ENCODE measurements at regions not wholly inside any gene's neighbourhood (a gene's known extent, or its start where the extent isn't known, plus 50 kb on each side); places are given as distances from the start of the nearest gene placed in this dataset.

GRCh38 chr2:6474161-6475140 is 391.3 kb downstream of the CMPK2 start:
- no peak for DNase-seq (ENCODE audit: low read depth)

GRCh38 chr2:6475155-6475940 is 390.4 kb downstream of the CMPK2 start:
- DNase-seq (ENCODE audit: low read depth) = no peak

GRCh38 chr2:6480514-6480913 is 385.2 kb downstream of the CMPK2 start:
- no peak for DNase-seq (ENCODE audit: low read depth)

- no peak for DNase-seq (ENCODE audit: low read depth)
Measured at GRCh38 chr2:6482256-6482655, 383.5 kb downstream of the CMPK2 start.

GRCh38 chr2:6487765-6488164 is 377.9 kb downstream of the CMPK2 start:
- no peak for DNase-seq (ENCODE audit: low read depth)

- no peak for DNase-seq (ENCODE audit: low read depth)
Measured at GRCh38 chr2:6492573-6492972, 373.1 kb downstream of the CMPK2 start.

- DNase-seq (ENCODE audit: low read depth) = no peak
Measured at GRCh38 chr2:6493266-6493665, 372.4 kb downstream of the CMPK2 start.

DNA sequence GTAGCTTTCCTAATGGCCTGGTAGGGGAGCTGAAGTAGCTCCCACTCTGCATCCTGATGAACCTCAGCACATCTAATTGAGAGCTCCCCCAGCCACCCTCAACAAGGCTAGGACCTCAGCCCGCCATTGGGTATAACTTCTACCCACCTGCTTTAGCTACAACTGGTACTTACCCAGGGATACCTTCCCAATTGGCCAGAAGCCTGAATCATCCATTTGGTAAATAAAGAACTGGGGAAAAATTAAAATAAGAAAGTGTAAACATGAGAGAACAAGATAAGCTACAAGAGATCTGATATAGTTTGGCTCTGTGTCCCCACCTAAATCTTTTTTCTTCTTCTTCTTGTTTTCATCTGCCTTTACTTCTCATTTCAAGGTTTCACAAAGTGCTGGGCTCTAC is 372.0 kb downstream of the CMPK2 start:
- DNase-seq (ENCODE audit: low read depth) = no peak

DNA sequence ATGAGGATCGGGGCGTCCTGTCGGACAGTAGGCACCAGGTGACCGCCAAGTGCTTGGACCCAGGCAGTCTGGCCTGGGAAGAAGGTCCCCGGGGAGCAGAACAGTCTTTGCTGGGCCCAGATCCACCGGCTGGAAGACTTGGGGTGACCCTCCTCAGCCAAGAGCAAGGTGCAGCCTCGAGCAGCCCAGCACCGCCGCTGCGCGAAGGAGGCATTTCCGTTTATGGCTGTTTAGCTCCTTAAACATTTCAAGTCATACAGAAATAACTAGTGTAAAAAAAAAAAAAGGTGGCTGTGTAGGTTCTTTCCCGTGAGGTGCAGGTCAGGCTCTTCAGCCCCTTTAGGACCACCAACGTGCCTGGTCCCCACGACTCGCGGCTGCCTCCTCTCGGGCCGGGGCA is 370.2 kb downstream of the CMPK2 start:
- no peak for DNase-seq (ENCODE audit: low read depth)

DNA sequence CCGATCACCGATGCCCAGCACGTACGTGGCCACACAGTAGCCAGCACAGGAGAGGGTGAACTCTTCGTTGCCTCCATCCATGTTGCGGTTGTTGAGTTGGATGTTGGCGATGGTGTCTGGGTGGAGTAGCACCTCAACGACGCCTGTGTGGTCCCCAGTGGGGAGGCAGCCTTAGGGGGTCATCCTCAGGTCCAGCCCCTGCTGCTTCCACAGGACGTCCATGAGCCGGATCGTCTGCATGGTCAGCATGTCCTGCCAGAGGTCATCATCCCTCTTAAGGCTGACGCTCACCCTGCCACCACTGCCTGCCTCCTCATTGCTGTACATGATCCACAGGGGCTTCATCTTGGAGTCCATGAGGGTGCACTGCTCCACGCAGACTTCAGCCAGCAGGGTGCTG is 369.3 kb downstream of the CMPK2 start:
- DNase-seq (ENCODE audit: low read depth) = no peak

DNA sequence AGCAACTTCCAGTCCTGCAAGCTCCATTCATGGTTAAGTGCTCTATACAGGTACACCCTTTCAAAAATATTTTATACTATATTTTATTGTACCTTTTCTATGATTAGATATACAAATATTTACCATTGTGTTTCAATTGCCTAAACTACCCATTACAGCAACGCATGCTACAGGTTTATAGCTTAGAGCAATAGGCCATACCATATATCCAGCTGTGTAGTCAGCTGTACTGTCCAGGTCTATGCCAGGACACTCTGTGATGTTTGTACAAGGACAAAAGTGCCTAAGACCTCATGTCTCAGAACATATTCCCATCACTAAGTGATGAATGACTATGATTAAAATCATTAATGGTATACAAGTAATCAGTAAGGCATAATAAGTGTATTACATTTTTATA is 368.7 kb downstream of the CMPK2 start:
- no peak for DNase-seq (ENCODE audit: low read depth)

- no peak for DNase-seq (ENCODE audit: low read depth)
Measured at GRCh38 chr2:6498841-6499240, 366.9 kb downstream of the CMPK2 start.

- no peak for DNase-seq (ENCODE audit: low read depth)
Measured at GRCh38 chr2:6499691-6500090, 366.0 kb downstream of the CMPK2 start.

GRCh38 chr2:6506361-6506794 is 359.3 kb downstream of the CMPK2 start:
- no peak for DNase-seq (ENCODE audit: low read depth)

- no peak for DNase-seq (ENCODE audit: low read depth)
Measured at GRCh38 chr2:6506859-6507258, 358.8 kb downstream of the CMPK2 start.

DNA sequence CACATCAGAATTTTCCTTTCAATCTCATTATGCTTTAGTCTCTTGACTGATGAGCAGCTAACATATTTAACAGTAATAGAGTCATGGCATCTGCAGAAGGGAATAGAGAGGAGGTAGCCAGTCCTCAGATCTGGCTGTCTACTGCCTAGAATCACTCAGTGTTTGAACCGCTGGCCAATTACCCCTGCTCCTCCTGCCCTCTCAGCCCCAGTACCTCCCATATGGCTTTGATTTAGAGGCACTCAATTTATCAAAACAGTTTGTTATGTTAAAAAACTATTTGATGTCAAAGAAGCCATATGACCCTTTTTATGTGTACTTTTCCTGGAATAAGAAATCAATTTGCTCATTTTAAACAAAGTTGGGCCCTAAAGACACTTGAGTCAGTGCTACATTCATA is 355.2 kb downstream of the CMPK2 start:
- DNase-seq (ENCODE audit: low read depth) = no peak

DNA sequence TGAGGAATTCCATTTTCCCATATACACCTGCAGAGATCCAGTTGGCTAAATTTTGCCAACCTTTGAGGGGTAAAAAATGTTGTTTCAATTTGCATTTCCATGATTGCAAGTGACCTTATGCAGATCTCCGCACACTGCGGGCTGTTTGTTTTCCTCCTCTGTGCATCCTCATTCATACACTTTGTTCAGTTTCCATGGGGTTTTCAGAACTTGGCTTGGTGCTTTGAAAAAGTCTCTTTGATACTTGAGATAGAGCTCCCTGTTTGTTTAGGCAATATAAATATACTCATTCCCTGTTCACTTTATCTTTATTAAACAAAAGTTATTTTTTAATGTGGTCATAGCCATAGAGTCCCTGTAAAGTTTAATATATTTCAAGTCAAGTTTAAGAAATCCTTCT is 353.1 kb downstream of the CMPK2 start:
- no peak for DNase-seq (ENCODE audit: low read depth)

DNA sequence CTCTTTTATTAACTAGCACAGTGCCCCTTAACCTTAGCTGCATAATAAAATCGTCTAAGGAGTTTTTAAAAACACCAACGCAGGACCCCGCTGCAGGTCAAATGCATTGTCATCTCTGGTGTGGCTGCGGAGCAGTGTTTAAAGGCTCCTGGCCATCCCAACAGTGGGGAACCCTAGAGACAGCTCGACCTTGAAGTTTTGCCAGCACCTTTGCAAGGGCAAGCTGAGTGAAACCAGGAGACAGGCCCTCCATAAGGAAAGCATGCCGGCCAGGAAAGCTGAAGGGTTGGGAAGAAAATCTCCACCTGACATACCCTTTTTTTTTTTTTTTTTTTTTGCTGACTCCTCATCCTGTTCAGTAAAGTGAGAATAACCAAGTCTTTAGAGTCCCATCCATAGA is 349.0 kb downstream of the CMPK2 start:
- no peak for DNase-seq (ENCODE audit: low read depth)

DNA sequence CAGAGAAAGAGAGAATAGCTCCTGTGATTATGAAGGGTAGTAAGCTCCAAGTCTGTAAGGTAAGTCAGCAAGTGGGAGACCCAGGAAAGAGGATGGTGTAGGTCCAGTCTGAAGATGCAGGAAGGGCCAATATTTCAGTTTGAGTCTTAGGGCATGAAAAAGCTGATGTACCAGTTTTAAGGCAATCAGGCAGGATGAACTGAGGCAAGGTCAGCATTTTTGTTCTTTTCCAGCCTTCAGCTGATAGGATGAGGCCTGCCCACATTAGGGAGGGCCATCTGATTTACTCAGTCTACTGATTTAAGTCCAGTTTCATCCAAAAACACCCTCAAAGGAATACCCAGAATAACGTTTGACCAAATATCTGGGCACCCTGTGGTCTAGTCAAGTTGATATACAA is 347.3 kb downstream of the CMPK2 start:
- DNase-seq (ENCODE audit: low read depth) = no peak

- no peak for DNase-seq (ENCODE audit: low read depth)
Measured at GRCh38 chr2:6523476-6523875, 342.2 kb downstream of the CMPK2 start.

DNA sequence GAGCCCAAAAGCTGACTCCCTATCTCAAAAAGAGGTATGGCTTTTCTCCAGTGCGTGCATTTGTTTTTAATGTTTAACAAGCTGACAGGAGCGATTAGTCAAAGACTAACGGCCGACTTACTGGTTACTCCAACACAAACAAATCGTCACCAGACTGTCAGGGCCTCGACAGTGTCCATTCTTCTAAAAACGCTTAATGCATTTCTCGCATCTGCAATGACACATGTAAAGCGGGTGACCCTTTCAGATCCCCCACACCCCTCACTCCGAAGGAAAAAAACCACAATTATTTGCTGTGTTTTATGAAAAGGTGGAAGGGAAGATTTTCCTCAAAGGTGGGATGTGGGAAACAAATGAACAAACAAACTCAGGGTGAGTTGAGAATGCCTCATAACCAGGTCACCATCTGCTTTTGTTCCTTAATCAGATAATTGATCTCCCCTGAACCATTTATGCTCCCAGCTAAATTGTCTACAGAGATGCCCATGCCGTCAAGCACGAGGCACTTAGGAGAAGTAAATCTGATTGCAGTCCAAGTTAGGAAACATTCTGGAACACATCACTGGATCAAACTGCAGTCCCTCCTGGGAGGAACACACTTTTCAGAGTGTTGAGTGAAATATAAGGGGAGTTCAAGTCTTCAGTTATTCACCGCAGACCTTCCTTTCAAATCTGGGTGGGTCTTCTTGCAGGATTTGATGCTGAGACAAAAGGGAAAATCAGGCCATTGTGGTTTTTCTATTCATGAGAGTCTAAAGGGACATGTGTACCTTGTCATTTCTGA is 340.8 kb downstream of the CMPK2 start:
- no peak for DNase-seq (ENCODE audit: low read depth)

DNA sequence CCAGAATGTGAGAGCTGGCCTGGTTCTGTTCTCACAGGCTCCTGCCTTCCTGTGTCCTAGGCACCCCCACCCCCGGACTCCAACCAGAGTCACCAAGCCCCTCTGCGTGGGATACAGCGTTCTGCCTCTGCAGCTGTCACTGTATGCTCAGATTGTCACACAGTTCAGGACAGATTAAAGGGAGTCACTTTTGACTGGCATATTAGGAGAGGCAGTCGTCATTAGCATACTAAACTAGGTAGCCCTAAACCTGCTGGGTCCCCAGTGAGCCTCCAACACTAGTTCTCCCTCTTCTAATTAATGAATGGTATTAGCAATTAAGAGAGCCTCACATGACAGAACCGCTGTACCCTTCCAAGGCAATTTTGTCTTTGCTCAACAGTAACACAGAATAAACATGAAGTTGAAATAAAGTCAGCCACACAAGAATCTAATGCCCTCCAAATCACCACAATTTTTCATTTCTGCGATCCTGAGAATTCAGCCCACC is 340.2 kb downstream of the CMPK2 start:
- no peak for DNase-seq (ENCODE audit: low read depth)
